GM23338 (cell line): ENCODE measurements at regions not wholly inside any gene's neighbourhood (a gene's known extent, or its start where the extent isn't known, plus 50 kb on each side); places are given as distances from the start of the nearest gene placed in this dataset.

Source experiments
- CREB1 ChIP-seq: fragments of 250-450 bp; sonication (Bioruptor Pico); IDR thresholded peaks from 2 replicates; pipeline ENCODE4 v1.5.0; 2020; ENCODE audit warnings: low read depth, mild to moderate bottlenecking, moderate library complexity
- CTCF ChIP-seq, 2 experiments: fragments of 200-600 bp in 1 of 2; sonication (generic) in 1 of 2; conservative IDR thresholded peaks; 2 replicates each; pipeline versions ENCODE4 v1.5.1 to v1.6.1; 2016 to 2017; ENCODE audit warnings: antibody characterized with exemption in 2 of 2, low read depth in 2 of 2, mild to moderate bottlenecking in 2 of 2, moderate library complexity in 1 of 2
- EZH2 ChIP-seq: fragments of 200-600 bp; sonication (generic); IDR thresholded peaks from one replicate; pipeline ENCODE4 v1.8.0; 2017; ENCODE audit warnings: antibody characterized with exemption, mild to moderate bottlenecking, low read depth; ENCODE audit not compliant: unreplicated experiment
- EZH2phosphoT487 ChIP-seq: fragments of 200-600 bp; sonication (generic); IDR thresholded peaks from one replicate; pipeline ENCODE4 v1.8.1; 2018; ENCODE audit warnings: antibody characterized with exemption; ENCODE audit not compliant: unreplicated experiment
- POLR2AphosphoS5 ChIP-seq: IDR thresholded peaks from 2 replicates; pipeline ENCODE4 v1.6.1; 2016; ENCODE audit warnings: antibody characterized with exemption, low read depth
- REST ChIP-seq: IDR thresholded peaks from one replicate; pipeline ENCODE4 v1.6.1; 2018; ENCODE audit warnings: antibody characterized with exemption; ENCODE audit not compliant: unreplicated experiment
- STAT1 ChIP-seq: IDR thresholded peaks from one replicate; pipeline ENCODE4 v1.6.1; 2016; ENCODE audit warnings: antibody characterized with exemption; ENCODE audit not compliant: unreplicated experiment
- ZNF114 ChIP-seq: fragments of 250-450 bp; sonication (Bioruptor Pico); IDR thresholded peaks from 2 replicates; pipeline ENCODE4 v1.5.0; 2020; ENCODE audit warnings: mild to moderate bottlenecking, moderate library complexity
- ZNF331 ChIP-seq: fragments of 250-450 bp; sonication (Bioruptor Pico); IDR thresholded peaks from 2 replicates; pipeline ENCODE4 v1.5.0; 2020; ENCODE audit warnings: low read depth, mild to moderate bottlenecking, moderate library complexity

- TF ChIP-seq CTCF (conservative IDR thresholded peaks at IDR 0.05; ENCODE audit: low read depth in 2 of 2), result no peak
- TF ChIP-seq STAT1, result no peak
- TF ChIP-seq POLR2AphosphoS5, result no peak
- no peak for TF ChIP-seq CREB1 (CRISPR knock-in tag)
- TF ChIP-seq REST, result no peak
- no peak for TF ChIP-seq EZH2phosphoT487
- no peak for TF ChIP-seq EZH2
- no peak for TF ChIP-seq ZNF331 (CRISPR knock-in tag)
- TF ChIP-seq ZNF114 (CRISPR knock-in tag), result no peak
Measured at GRCh38 chr5:56449071-56449640, 216.0 kb upstream of the ANKRD55 start.
